ENCODE measurements at regions not wholly inside any gene's neighbourhood (a gene's known extent, or its start where the extent isn't known, plus 50 kb on each side); places are given as distances from the start of the nearest gene placed in this dataset.

GRCh38 chr9:71323357-71323756 is 201.9 kb upstream of the TRPM3 start:
- WGBS, 5 donors, result 93 to 98% (median 95%) methylated on average over 3 of the region's 3 CpGs
- H3K4me3 ChIP-seq, result no peak overlapping the region
- TF ChIP-seq CTCF (IDR thresholded peaks at IDR 0.05 in 8 of 11, conservative IDR thresholded peaks at IDR 0.05 in 3 of 11), result no peak
- TF ChIP-seq POLR2A (IDR thresholded peaks at IDR 0.05), result no peak
- TF ChIP-seq POLR2AphosphoS5 (IDR thresholded peaks at IDR 0.05), result no peak
- no peaks in the 10 kb centered on the region for H3K36me3 ChIP-seq
- no peaks in the 10 kb centered on the region for H3K9me3 ChIP-seq
- peaks cover 0 to 4% (median 0%) of the 10 kb centered on the region in 7 donors for H3K27me3 ChIP-seq (replicated peaks in 1 of 7)
- no peak overlapping the region for H3K27ac ChIP-seq
- no peaks in the 10 kb centered on the region for H3K4me1 ChIP-seq
- no peak for DNase-seq
- intact Hi-C loops (cut with DNase I; ENCODE audit: low total_unique reads), result no loop called here

GRCh38 chr9:71322311-71322710 is 200.9 kb upstream of the TRPM3 start:
- TF ChIP-seq POLR2AphosphoS5 (IDR thresholded peaks at IDR 0.05) (no peak), CTCF (IDR thresholded peaks at IDR 0.05 in 8 of 11, conservative IDR thresholded peaks at IDR 0.05 in 3 of 11) (no peak), POLR2A (IDR thresholded peaks at IDR 0.05) (no peak)
- Histone ChIP-seq H3K4me1 (no peaks in the 10 kb centered on the region), H3K27ac (no peak overlapping the region), H3K27me3 (replicated peaks in 1 of 7) (peaks cover 0 to 4% (median 0%) of the 10 kb centered on the region in 7 donors), H3K4me3 (no peak overlapping the region), H3K36me3 (no peaks in the 10 kb centered on the region), H3K9me3 (no peaks in the 10 kb centered on the region)
- DNase-seq, result no peak
- WGBS, 5 donors, result 86 to 94% (median 93%) methylated on average over 3 of the region's 3 CpGs
- intact Hi-C loops (cut with DNase I; ENCODE audit: low total_unique reads), result no loop called here

GRCh38 chr9:71308454-71308853 is 187.0 kb upstream of the TRPM3 start:
- H3K4me1 ChIP-seq, result no peaks in the 10 kb centered on the region
- H3K4me3 ChIP-seq, result no peak overlapping the region
- 54 to 80% (median 68%) methylated on average over 1 of the region's 1 CpG for WGBS, 5 donors
- DNase-seq, result no peak
- no peak for TF ChIP-seq CTCF (IDR thresholded peaks at IDR 0.05 in 8 of 11, conservative IDR thresholded peaks at IDR 0.05 in 3 of 11)
- TF ChIP-seq POLR2AphosphoS5 (IDR thresholded peaks at IDR 0.05), result no peak
- TF ChIP-seq POLR2A (IDR thresholded peaks at IDR 0.05), result no peak
- H3K27me3 ChIP-seq (replicated peaks in 1 of 7), result no peaks in the 10 kb centered on the region
- H3K36me3 ChIP-seq, result no peaks in the 10 kb centered on the region
- intact Hi-C loops (cut with DNase I; ENCODE audit: low total_unique reads), result no loop called here
- H3K27ac ChIP-seq, result no peak overlapping the region
- H3K9me3 ChIP-seq, result no peaks in the 10 kb centered on the region

GRCh38 chr9:71306134-71306533 is 184.7 kb upstream of the TRPM3 start:
- H3K9me3 ChIP-seq, result no peaks in the 10 kb centered on the region
- 78 to 88% (median 78%) methylated on average over 3 of the region's 3 CpGs for WGBS, 5 donors
- no peaks in the 10 kb centered on the region for H3K36me3 ChIP-seq
- no peaks in the 10 kb centered on the region for H3K4me1 ChIP-seq
- DNase-seq, result no peak
- no peak overlapping the region for H3K27ac ChIP-seq
- no peak overlapping the region for H3K4me3 ChIP-seq
- H3K27me3 ChIP-seq (replicated peaks in 1 of 7), result no peaks in the 10 kb centered on the region
- no peak for TF ChIP-seq POLR2A (IDR thresholded peaks at IDR 0.05)
- TF ChIP-seq POLR2AphosphoS5 (IDR thresholded peaks at IDR 0.05), result no peak
- intact Hi-C loops (cut with DNase I; ENCODE audit: low total_unique reads), result no loop called here

- H3K4me1 ChIP-seq, result no peaks in the 10 kb centered on the region
- TF ChIP-seq CTCF (IDR thresholded peaks at IDR 0.05 in 8 of 11, conservative IDR thresholded peaks at IDR 0.05 in 3 of 11), result no peak
- H3K36me3 ChIP-seq, result no peaks in the 10 kb centered on the region
- intact Hi-C loops (cut with DNase I; ENCODE audit: low total_unique reads), result no loop called here
- H3K4me3 ChIP-seq, result no peak overlapping the region
- H3K27ac ChIP-seq, result no peak overlapping the region
- no peaks in the 10 kb centered on the region for H3K9me3 ChIP-seq
- 93 to 100% (median 96%) methylated on average over 1 of the region's 1 CpG for WGBS, 5 donors
- DNase-seq, result no peak
- no peaks in the 10 kb centered on the region for H3K27me3 ChIP-seq (replicated peaks in 1 of 7)
Measured at GRCh38 chr9:71303351-71303750, 181.9 kb upstream of the TRPM3 start.
